ENCODE measurements at regions not wholly inside any gene's neighbourhood (a gene's known extent, or its start where the extent isn't known, plus 50 kb on each side); places are given as distances from the start of the nearest gene placed in this dataset.

DNA sequence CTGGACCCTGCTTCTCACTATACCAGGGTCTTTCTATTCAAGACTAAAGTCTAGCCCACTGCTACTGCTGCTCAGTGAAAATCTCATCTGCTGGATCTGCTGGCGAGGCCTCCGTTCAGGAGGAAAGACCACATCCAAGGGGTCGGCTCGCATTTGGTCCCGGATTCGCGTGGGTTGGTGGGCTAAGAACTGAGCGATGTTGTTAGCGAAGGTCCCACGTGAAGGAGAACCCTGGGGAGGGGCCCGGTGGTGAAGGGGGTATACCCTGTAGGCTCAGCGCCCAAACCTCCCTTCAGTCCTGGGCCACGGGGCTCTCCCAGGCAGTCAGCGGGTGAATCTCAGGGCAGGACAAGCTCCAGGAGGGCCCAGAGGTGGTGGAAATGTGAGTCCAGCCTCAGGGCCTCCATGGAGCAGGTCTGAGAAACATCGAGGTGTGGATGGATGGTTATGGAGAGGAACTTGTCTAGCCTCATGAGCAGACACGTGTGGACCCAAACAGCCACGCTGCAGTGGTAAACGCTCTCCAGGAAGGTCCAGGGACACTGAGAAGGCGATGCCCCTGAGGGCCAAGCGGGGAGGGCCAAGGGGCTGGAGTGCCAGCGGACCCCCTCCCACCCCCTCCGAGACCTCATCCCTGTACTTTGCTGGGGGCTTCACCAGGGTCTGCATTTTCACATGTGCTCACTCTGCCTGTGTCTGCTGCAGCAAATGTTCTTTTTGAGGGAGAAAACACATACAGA lies 152.3 kb downstream of the CTTN start:
- H3K23ac ChIP-seq (ENCODE audit: insufficient read length, low read depth, low read length) = no peak overlapping the region
- no peak overlapping the region for H4K8ac ChIP-seq (replicated peaks; ENCODE audit: insufficient read length, low read depth, low read length)
- H3K9me3 ChIP-seq (ENCODE audit: control insufficient read depth, low read depth, low read length) = no peaks in the 10 kb centered on the region
- H4K5ac ChIP-seq (ENCODE audit: insufficient read length, low read depth, low read length) = no peak overlapping the region
- no peak overlapping the region for H2BK12ac ChIP-seq (ENCODE audit: insufficient read length, low read depth, low read length)
- no peaks in the 10 kb centered on the region for H3K27me3 ChIP-seq (ENCODE audit: insufficient read depth, low read length)
- WGBS (ENCODE audit: extremely low coverage, insufficient read length, low lambda C conversion rate) = no CpG with 5 or more reads among the region's 22 CpGs
- no peak overlapping the region for H3K14ac ChIP-seq (ENCODE audit: insufficient read depth, low read length)
- Mint-ChIP-seq H3K36me3 (ENCODE audit: insufficient read depth in 1 of 3, low read depth in 3 of 3) (no peaks in the 10 kb centered on the region), H3K4me1 (peaks cover 37 to 40% of the 10 kb centered on the region in 2 experiments), H3K9me3 (no peaks in the 10 kb centered on the region), H3K27ac (peak overlapping the region in 1 of 3 experiments; percentile 55; a peak in 1 of 7 replicates), H3K4me3 (no peak overlapping the region), H3K27me3 (ENCODE audit: low read depth) (no peaks in the 10 kb centered on the region)
- no peak for DNase-seq
- no peak overlapping the region for H3K27ac ChIP-seq (ENCODE audit: insufficient read length, low read depth, low read length)
- no peak overlapping the region for H2BK120ac ChIP-seq (ENCODE audit: low read depth, low read length, poor library complexity, severe bottlenecking)
- no peak overlapping the region for H3T11ph ChIP-seq (ENCODE audit: low read length)
- H2BK20ac ChIP-seq (ENCODE audit: low read depth, low read length, poor library complexity, severe bottlenecking) = no peak overlapping the region
- no peak overlapping the region for H3K4me2 ChIP-seq (ENCODE audit: insufficient read depth, insufficient read length, low read length)
- H2AFZ ChIP-seq (ENCODE audit: low read length) = no peak overlapping the region
- H2BK5ac ChIP-seq (ENCODE audit: insufficient read length, low read length) = no peak overlapping the region
- H3K4ac ChIP-seq (ENCODE audit: low read depth, low read length) = no peak overlapping the region
- H2AK5ac ChIP-seq (ENCODE audit: insufficient read length, low read length) = no peak overlapping the region
- H2BK15ac ChIP-seq (ENCODE audit: low read depth, low read length) = no peak overlapping the region
- H3K9ac ChIP-seq (ENCODE audit: extremely low read depth, insufficient read length, low read length) = no peak overlapping the region
- 0 out of 2 replicates have a peak, but pooled peaks cover 2% of the 10 kb centered on the region for H3K79me2 ChIP-seq (ENCODE audit: insufficient read depth, low read length)
- H4K20me1 ChIP-seq (ENCODE audit: control insufficient read depth, insufficient read depth, insufficient read length) = no peaks in the 10 kb centered on the region
- TF ChIP-seq CTCF (conservative IDR thresholded peaks at IDR 0.05) = no peak
- H3K4me1 ChIP-seq (ENCODE audit: insufficient read depth, low read length) = peaks cover 11% of the 10 kb centered on the region; the same call in 1 of the 2 replicates
- no peaks in the 10 kb centered on the region for H3K23me2 ChIP-seq (ENCODE audit: insufficient read length, low read depth, low read length, poor library complexity, severe bottlenecking)
- H4K91ac ChIP-seq (ENCODE audit: insufficient read length, low read depth, low read length) = no peak overlapping the region
- H3K56ac ChIP-seq (ENCODE audit: insufficient read length, low read depth, low read length) = no peak overlapping the region
- no peak overlapping the region for H3K18ac ChIP-seq (ENCODE audit: insufficient read length, low read depth, low read length)
- no peaks in the 10 kb centered on the region for H3K79me1 ChIP-seq (ENCODE audit: insufficient read depth, low read depth, low read length, poor library complexity, severe bottlenecking)
